Activated CD4-positive, alpha-beta T cell treated with anti-CD3 and anti-CD28 coated beads, Interleukin-2, amount 50 U/mL, for 24 hours (primary cell): ENCODE measurements at regions not wholly inside any gene's neighbourhood (a gene's known extent, or its start where the extent isn't known, plus 50 kb on each side); places are given as distances from the start of the nearest gene placed in this dataset.

ENCODE experiments used
- DNase-seq, 2 donors: peaks; one replicate each; pipeline ENCODE4 v3.0.0-alpha.2; 2020; ENCODE audit warnings: low read depth in 1 of 2, low spot score in 1 of 2

DNA sequence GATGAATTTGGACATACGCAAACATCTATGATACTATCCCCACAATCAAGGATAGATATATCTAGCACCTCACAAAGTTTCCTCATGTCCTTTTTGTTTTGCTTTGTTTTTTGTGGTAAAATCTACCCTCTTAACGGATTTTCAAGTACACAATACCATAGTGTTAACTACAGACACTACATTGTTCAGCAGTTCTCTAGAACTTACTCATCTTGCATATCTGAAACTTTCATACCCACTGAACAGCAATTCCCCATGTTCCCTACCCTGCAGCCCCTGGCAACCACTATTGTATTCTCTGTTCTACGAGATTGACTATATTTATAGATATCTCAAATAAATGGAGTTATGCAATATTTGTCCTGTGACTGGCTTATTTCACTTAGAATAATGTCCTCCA lies 58.1 kb upstream of the TJP1 start:
- DNase-seq = no peak

DNA sequence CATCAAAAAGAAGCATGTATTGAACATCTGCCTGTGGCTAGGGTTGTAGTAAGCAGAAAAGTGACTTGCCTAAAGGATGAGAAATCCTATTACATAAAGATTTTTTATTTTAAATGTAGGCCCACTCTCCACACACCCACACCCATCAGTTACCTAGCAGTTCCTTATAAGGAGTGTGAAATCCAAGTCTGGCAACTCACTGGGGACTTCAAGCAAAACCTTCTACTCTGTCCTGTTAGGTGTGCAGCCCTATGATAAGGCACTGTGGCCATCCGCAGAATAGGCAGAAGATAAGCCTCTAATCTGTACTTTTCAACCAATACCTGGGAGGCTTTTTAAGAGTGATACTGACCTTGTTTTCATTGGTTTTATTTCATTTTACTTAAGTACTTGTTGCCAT lies 52.7 kb upstream of the TJP1 start:
- DNase-seq = no peak

DNA sequence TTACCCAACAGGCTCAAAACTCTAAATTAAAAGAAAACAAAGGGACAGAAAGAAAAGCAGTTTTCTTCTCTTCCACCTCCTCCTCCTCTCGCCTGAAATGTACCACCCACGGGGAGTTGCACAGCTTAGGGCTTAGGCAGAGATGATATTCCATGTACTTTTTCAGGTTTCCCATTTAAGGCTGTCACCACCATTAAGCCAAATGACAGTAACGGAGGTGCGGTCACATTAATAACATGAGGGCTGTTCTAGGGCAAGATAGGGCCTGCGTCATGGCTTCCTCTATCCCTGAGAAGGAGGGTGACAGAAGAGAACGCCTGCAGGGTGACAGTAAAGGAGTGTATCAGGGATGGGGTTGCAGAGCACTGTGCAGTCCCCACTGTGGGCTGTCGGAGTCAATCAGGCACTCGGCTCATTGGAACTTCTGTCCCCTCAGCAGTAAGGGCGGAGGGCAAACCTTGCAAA lies 51.7 kb upstream of the TJP1 start:
- DNase-seq = no peak

- no peak for DNase-seq
Measured at GRCh38 chr15:29873264-29873663, 51.0 kb upstream of the TJP1 start.

DNA sequence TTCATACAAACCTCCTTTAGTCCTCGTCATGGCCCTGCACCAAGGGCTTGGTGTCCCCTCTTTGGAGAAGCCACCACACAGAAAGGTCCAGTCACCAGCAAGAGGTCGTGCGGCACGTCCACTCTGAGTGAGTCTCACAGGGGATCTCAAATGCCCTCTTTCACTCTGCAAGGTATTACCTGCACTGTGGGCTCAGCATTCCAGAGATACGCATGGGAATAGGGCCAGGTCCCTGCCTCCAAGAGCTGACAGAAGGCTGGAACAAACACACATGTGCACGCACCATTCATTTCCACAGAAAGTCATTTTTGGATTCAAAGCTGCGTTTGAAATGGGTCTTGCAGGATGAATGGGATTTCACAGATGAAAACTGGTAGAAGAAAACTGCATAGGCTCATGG lies 50.4 kb upstream of the TJP1 start:
- DNase-seq = no peak
